Cardiac muscle cell (in vitro differentiated cells and primary cell): ENCODE measurements at regions not wholly inside any gene's neighbourhood (a gene's known extent, or its start where the extent isn't known, plus 50 kb on each side); places are given as distances from the start of the nearest gene placed in this dataset.
A peak's percentile ranks its signal among the peaks of the same experiment; 100 is the strongest.
"Not testable (repeated sequence)": the region's sequence is repeated elsewhere in the genome, so short reads cannot be mapped to it uniquely, and the experiment has no call there.

Experiments used
- DNase-seq, 2 donors: peaks; one replicate each; pipeline versions ENCODE4 v3.0.0 to v3.0.0-alpha.2; 2010 to 2017; ENCODE audit warnings: low read depth in 1 of 2, low spot score in 1 of 2
- H3K27ac ChIP-seq: fragments of 200-600 bp; sonication (generic); 2 replicates; pipeline ENCODE4 v1.5.1; 2016
- H3K27me3 ChIP-seq: fragments of 200-600 bp; sonication (generic); 2 replicates; pipeline ENCODE4 v1.6.0; 2016; ENCODE audit warnings: control low read depth
- H3K36me3 ChIP-seq: fragments of 200-600 bp; sonication (generic); 2 replicates; pipeline ENCODE4 v1.5.1; 2016; ENCODE audit warnings: control low read depth
- H3K4me1 ChIP-seq: fragments of 200-600 bp; sonication (generic); 2 replicates; pipeline ENCODE4 v1.8.1; 2017; ENCODE audit warnings: low read depth, mild to moderate bottlenecking, mixed run types
- H3K4me3 ChIP-seq: fragments of 200-600 bp; sonication (generic); 2 replicates; pipeline ENCODE4 v1.5.1; 2016; ENCODE audit warnings: mild to moderate bottlenecking
- H3K9me3 ChIP-seq: fragments of 200-600 bp; sonication (generic); 2 replicates; pipeline ENCODE4 v1.5.1; 2017; ENCODE audit warnings: low read depth, mild to moderate bottlenecking, control low read depth
- CTCF ChIP-seq: IDR thresholded peaks from 2 replicates; pipeline ENCODE4 v1.5.1; 2012; ENCODE audit warnings: low read depth, mild to moderate bottlenecking, low read length

GRCh38 chr4:52376132-52376704 is 282.9 kb downstream of the USP46 start:
- TF ChIP-seq CTCF, result peak; percentile 52
- Histone ChIP-seq H3K4me3 (no peak overlapping the region), H3K4me1 (no peaks in the 10 kb centered on the region), H3K9me3 (no peaks in the 10 kb centered on the region), H3K27ac (no peak overlapping the region), H3K36me3 (no peaks in the 10 kb centered on the region), H3K27me3 (no peaks in the 10 kb centered on the region)
- DNase-seq, result peak; percentile 73 to 76

GRCh38 chr4:52377563-52377962 is 281.5 kb downstream of the USP46 start:
- TF ChIP-seq CTCF, result no peak
- no peaks in the 10 kb centered on the region for H3K27me3 ChIP-seq
- no peak overlapping the region for H3K27ac ChIP-seq
- no peaks in the 10 kb centered on the region for H3K36me3 ChIP-seq
- DNase-seq, result no peak
- H3K4me1 ChIP-seq, result no peaks in the 10 kb centered on the region
- no peak overlapping the region for H3K4me3 ChIP-seq
- no peaks in the 10 kb centered on the region for H3K9me3 ChIP-seq

GRCh38 chr4:52407545-52407944 is 251.6 kb downstream of the USP46 start:
- Histone ChIP-seq H3K9me3 (no peaks in the 10 kb centered on the region), H3K4me1 (no peaks in the 10 kb centered on the region), H3K36me3 (no peaks in the 10 kb centered on the region), H3K27me3 (no peaks in the 10 kb centered on the region), H3K27ac (no peak overlapping the region), H3K4me3 (no peak overlapping the region)
- no peak for TF ChIP-seq CTCF
- DNase-seq, result no peak

GRCh38 chr4:52408032-52408431 is 251.1 kb downstream of the USP46 start:
- Histone ChIP-seq H3K27ac (no peak overlapping the region), H3K4me3 (no peak overlapping the region)
- DNase-seq, result no peak

GRCh38 chr4:52408471-52408870 is 250.6 kb downstream of the USP46 start:
- no peaks in the 10 kb centered on the region for H3K36me3 ChIP-seq
- H3K9me3 ChIP-seq, result no peaks in the 10 kb centered on the region
- no peak for TF ChIP-seq CTCF
- no peak for DNase-seq
- H3K27me3 ChIP-seq, result no peaks in the 10 kb centered on the region
- H3K4me3 ChIP-seq, result no peak overlapping the region
- no peak overlapping the region for H3K27ac ChIP-seq
- H3K4me1 ChIP-seq, result no peaks in the 10 kb centered on the region

More at GRCh38 chr4:52408032-52408431, 251.1 kb downstream of the USP46 start:
- Histone ChIP-seq H3K9me3 (no peaks in the 10 kb centered on the region), H3K27me3 (no peaks in the 10 kb centered on the region), H3K36me3 (no peaks in the 10 kb centered on the region), H3K4me1 (no peaks in the 10 kb centered on the region)
- no peak for TF ChIP-seq CTCF

- H3K27ac ChIP-seq, H3K4me3 ChIP-seq, H3K27me3 ChIP-seq, H3K36me3 ChIP-seq, DNase-seq, H3K4me1 ChIP-seq, H3K9me3 ChIP-seq: not testable (repeated sequence)
Measured at GRCh38 chr4:52409766-52410165, 249.3 kb downstream of the USP46 start.
